ENCODE measurements at regions not wholly inside any gene's neighbourhood (a gene's known extent, or its start where the extent isn't known, plus 50 kb on each side); places are given as distances from the start of the nearest gene placed in this dataset.

DNA sequence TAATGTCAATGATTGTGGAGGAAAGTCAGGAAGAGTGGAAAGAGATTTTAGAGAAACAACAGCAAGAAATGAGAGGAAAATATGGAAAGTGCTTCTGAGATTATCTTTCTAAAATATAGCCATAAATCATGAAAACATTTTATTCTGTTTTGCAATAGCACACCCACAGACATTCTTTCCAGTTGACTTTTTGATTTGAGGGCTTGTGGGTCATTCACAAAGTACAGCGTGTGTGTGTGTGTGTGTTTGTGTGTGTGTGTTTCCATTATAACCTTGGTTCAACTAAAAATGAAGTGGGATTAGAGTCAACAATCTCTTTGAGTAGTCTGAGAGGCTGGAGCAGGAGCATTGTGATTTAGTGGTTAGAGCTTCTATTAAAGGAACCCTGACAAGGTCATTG, 116.6 kb upstream of the GAS1 start:
- TF ChIP-seq, protein P1, sequence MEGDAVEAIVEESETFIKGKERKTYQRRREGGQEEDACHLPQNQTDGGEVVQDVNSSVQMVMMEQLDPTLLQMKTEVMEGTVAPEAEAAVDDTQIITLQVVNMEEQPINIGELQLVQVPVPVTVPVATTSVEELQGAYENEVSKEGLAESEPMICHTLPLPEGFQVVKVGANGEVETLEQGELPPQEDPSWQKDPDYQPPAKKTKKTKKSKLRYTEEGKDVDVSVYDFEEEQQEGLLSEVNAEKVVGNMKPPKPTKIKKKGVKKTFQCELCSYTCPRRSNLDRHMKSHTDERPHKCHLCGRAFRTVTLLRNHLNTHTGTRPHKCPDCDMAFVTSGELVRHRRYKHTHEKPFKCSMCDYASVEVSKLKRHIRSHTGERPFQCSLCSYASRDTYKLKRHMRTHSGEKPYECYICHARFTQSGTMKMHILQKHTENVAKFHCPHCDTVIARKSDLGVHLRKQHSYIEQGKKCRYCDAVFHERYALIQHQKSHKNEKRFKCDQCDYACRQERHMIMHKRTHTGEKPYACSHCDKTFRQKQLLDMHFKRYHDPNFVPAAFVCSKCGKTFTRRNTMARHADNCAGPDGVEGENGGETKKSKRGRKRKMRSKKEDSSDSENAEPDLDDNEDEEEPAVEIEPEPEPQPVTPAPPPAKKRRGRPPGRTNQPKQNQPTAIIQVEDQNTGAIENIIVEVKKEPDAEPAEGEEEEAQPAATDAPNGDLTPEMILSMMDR (IDR thresholded peaks at IDR 0.05; ENCODE audit: extremely low read depth in 1 of 2, insufficient read depth in 1 of 2, low read depth in 1 of 2, low read length in 2 of 2): no peak
- TF ChIP-seq JUN (IDR thresholded peaks at IDR 0.05; ENCODE audit: borderline replicate concordance, insufficient read depth, insufficient read length, low read depth): no peak
- TF ChIP-seq, protein P2, sequence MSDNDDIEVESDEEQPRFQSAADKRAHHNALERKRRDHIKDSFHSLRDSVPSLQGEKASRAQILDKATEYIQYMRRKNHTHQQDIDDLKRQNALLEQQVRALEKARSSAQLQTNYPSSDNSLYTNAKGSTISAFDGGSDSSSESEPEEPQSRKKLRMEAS (IDR thresholded peaks at IDR 0.05; ENCODE audit: insufficient read depth, insufficient read length): no peak
- TF ChIP-seq POLR2AphosphoS5 (IDR thresholded peaks at IDR 0.05; ENCODE audit: insufficient read depth, low read depth, low read length): no peak
- no peak for TF ChIP-seq EZH2 (IDR thresholded peaks at IDR 0.05; ENCODE audit: borderline replicate concordance, low read depth, low read length, severe bottlenecking)
- no peak for TF ChIP-seq POLR2A (IDR thresholded peaks at IDR 0.05; ENCODE audit: low read depth, low read length)
- no peak for TF ChIP-seq MYC (IDR thresholded peaks at IDR 0.05; ENCODE audit: low read depth, low read length)

Measured in endothelial cell of umbilical vein (primary cell).